PFSK-1 (cell line): ENCODE measurements at regions not wholly inside any gene's neighbourhood (a gene's known extent, or its start where the extent isn't known, plus 50 kb on each side); places are given as distances from the start of the nearest gene placed in this dataset.

Experiments used
- POLR2AphosphoS5 ChIP-seq: IDR thresholded peaks from 2 replicates; pipeline ENCODE4 v1.6.1; 2012; ENCODE audit warnings: low read depth, mild to moderate bottlenecking, control low read depth, low read length, moderate library complexity
- TAF1 ChIP-seq: IDR thresholded peaks from 2 replicates; pipeline ENCODE4 v1.6.1; 2012; ENCODE audit warnings: low read length, control low read depth, borderline replicate concordance; ENCODE audit not compliant: insufficient read depth

- TF ChIP-seq TAF1 (no peak), POLR2AphosphoS5 (no peak)
Measured at GRCh38 chr2:205905576-205905975, 180.4 kb downstream of the INO80D start.
